Erythroblast (primary cell): ENCODE measurements at regions not wholly inside any gene's neighbourhood (a gene's known extent, or its start where the extent isn't known, plus 50 kb on each side); places are given as distances from the start of the nearest gene placed in this dataset.

Experiments
- GATA1 ChIP-seq: IDR thresholded peaks from 2 replicates; pipeline ENCODE4 v1.6.1; 2011; ENCODE audit warnings: low read depth, mild to moderate bottlenecking, control low read depth, low read length, moderate library complexity
- POLR2A ChIP-seq: IDR thresholded peaks from 2 replicates; pipeline ENCODE4 v1.6.1; 2011; ENCODE audit warnings: mild to moderate bottlenecking, low read length

DNA sequence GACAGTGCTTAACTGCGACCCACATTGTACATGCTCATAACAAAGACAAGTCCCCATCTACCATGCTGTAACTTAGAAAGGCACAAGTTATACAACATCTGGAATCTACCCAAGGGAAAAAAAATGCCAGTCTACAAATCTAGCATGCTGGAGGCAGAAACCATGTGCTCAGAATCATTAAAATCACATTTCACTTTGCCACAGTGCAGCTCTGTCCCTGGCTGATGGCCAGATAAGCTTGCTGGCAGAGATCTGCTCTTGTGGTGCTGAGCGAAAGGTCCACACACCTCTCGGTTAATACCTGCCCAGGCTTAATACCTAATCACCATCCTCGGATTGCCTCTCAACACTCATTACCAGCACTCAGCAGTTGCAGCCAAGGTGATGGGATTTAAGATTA lies 74.1 kb upstream of the UQCRFS1 start:
- TF ChIP-seq POLR2A (no peak), GATA1 (no peak)
